ENCODE measurements at regions not wholly inside any gene's neighbourhood (a gene's known extent, or its start where the extent isn't known, plus 50 kb on each side); places are given as distances from the start of the nearest gene placed in this dataset.

DNA sequence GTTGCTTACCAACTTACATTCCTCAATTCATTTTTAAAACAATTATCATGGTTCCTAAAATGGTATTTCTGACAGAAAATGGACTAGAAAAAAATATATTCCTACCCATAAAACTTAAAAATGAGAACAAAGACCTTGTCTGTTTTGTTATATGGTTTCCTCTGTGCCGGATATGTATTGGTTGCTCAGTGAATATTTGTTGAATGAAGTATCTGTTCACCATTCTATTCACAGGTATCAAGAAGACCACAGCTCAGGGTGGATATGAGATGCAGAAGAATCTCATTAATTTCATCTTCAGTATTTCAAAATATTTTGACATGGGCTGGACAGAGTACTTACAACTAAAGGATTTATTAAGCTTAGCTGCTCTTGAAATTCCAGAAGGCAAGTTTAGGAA lies 58.1 kb downstream of the TUSC7 start:
- DNase-seq (ENCODE audit: low read depth in 2 of 2): no peak

DNA sequence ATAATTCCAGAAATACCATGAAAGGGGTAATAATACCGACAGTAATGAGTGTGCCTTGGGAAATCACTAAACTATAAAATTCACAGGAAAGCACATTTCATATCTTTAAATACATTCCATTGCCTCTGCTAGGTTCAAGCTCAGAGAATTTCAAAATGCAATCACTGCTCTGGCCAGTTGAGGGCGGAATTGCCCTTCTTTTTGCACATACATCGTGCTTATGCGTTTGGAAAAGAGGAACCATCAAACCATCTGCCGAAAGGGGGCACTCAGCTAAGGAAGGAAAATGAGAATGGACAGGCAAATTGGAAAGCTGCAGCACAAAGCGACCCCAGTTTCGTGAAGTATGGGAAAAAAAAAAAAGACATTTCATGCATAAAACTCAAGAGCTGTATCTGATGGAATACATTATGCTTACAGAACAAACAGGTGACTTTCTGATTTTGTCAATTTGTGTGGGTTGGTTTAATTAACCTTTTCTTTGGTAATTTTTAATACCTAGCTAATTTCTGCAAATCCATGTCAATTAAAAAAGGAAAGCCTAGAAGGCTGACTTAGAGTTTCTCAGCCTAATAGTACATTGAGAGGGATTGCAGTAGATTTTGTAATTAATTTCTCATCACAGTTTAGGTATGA lies 61.4 kb downstream of the TUSC7 start:
- DNase-seq (ENCODE audit: low read depth in 2 of 2): peak; percentile 80 to 88

DNA sequence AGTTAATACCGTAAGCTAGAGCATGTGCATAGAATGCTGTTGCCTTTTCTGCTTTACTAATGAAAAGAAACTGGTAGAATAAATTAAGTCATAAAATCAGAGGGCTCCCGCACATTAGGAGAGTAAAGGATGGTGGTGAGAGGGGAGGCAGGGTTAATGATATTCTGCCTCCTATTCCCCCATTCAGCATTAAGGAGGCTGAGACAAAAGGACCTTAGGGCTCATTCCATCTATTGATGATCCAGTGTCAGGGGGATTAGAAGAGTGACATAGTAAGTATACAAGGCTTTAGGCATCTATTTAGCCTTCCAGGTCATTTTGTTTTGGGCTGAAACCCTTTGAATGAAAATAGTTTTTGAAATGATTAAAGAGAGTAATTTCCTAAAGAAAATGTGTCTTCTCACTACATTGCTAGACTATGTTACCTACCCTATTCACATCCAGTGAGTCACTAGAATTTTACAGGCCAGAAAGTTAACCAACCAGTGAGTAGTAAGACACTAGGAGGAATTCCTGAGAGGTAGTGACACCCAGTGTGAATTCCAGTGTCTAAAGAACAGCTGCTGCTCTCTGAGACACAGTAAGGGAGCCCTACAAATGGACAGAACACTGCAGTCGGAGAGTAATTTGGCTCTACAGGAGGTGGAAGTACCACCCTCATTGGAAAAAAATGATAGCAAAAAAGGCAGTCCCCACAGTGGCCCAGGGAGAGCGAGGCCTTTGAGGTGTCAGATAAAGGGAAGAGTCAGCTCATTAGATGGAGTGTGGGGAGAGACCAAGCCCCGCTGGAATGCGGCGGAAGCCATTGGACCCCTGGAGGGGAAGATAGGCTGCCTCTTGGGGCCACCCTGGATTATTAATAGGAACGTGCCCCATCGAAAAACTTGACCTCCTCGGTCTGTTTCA lies 67.6 kb downstream of the TUSC7 start:
- DNase-seq (ENCODE audit: low read depth in 2 of 2): no peak

GRCh38 chr3:116785226-116785625 lies 75.6 kb downstream of the TUSC7 start:
- DNase-seq (ENCODE audit: low read depth in 2 of 2): no peak

DNA sequence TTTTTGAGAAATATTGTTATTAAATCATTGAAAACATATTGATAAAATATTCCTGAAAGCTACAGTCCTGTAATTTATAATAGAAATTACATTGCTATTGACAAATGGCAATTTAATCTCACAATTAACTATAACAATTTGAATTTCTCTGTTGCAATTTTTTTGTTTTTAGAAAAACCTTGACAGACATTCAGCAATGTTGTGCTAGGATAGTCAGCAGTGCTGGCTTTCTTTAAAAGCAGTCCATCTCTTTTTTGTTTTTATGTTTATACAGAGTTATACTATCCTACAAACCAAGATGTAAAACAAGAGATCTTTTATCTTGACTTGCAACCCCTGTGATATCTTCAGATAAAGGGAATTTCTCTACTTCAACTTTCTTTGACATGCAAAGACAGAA lies 93.1 kb downstream of the TUSC7 start:
- DNase-seq (ENCODE audit: low read depth in 2 of 2): no peak

- DNase-seq (ENCODE audit: low read depth in 2 of 2): no peak
Observed at GRCh38 chr3:116806351-116806750, 96.8 kb downstream of the TUSC7 start.

DNA sequence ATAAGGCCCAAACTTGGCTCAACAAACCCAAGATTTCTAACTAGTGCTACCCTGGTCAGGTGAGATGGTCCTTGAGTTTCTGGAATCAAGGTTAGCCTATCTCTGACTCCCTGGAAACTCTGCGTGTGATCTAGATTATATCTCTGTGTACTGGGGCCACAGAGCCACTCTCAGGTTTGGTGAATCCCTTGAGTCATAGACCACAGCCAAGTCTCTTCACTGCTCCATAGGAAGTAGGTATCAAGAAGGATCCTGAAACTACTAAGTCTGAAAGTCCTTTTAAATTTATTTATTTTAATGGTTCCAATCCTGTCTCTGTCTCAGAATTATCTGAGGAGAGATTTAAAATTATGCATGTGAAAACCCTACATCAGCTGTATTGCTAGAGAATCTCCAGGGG lies 99.1 kb downstream of the TUSC7 start:
- no peak for DNase-seq (ENCODE audit: low read depth in 2 of 2)

DNA sequence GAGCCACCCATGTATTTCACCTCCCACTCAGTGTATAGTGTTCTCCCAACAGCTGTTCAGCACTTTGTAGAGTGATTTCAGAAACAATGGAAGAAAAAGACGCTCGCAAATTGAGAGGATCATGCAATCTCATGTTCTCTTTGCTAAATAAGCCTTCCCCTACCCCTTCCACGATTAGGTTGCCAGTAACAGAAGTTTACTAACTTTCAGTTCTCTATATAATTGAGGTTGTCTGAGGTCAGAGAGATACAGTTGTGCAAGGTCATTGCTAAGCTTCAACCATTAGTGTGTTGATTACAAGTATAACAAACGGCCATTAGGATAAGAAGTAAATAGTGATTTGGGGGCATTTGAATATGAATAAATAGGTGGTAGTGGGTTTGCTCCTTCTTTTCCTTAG lies 99.6 kb downstream of the TUSC7 start:
- no peak for DNase-seq (ENCODE audit: low read depth in 2 of 2)

- DNase-seq (ENCODE audit: low read depth in 2 of 2): no peak
Observed at GRCh38 chr3:116811754-116812153, 102.2 kb downstream of the TUSC7 start.

- DNase-seq (ENCODE audit: low read depth in 2 of 2): no peak
Observed at GRCh38 chr3:116812949-116813348, 103.4 kb downstream of the TUSC7 start.

DNA sequence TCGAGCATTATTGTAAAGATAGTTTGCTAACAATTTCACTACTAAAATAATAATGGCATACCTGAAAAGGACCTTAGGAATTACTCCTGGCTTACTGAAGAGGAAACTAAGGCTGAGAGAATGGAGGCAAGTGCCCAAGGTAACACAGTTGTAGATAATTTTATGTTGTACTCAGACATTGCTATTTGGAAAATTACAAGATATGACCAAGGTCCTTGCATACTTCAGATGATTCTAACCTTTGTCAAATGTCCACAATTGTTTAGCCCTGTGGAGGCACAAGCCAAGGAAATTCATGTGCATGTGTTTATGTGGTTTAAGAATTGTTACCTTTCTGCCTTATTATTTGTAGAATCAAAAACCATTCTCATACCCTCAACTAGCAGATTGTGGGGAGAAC lies 105.7 kb downstream of the TUSC7 start:
- DNase-seq (ENCODE audit: low read depth in 2 of 2): no peak

GRCh38 chr3:116815831-116816588 lies 106.4 kb downstream of the TUSC7 start:
- DNase-seq (ENCODE audit: low read depth in 2 of 2): no peak

GRCh38 chr3:116821371-116821770 lies 111.8 kb downstream of the TUSC7 start:
- DNase-seq (ENCODE audit: low read depth in 2 of 2): no peak

DNA sequence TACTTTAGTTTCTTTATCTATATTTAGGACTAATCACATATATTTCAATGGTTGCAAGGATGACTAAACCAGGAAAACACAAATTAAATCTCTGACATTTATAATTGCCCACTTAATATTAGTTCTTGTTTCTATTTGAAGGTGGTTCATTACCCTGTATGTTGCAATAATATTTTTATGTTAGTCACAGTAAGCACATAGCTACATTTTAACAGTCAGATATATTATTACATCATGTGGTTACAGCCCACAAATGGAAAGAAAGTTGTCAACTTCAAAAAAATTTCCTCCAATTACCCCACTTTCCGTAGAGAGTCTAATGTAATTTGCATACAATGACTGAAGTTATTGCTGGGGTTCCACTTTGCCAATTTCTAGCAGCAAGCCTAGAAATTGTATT lies 114.6 kb downstream of the TUSC7 start:
- no peak for DNase-seq (ENCODE audit: low read depth in 2 of 2)

GRCh38 chr3:116833202-116833601 lies 123.6 kb downstream of the TUSC7 start:
- no peak for DNase-seq (ENCODE audit: low read depth in 2 of 2)

DNA sequence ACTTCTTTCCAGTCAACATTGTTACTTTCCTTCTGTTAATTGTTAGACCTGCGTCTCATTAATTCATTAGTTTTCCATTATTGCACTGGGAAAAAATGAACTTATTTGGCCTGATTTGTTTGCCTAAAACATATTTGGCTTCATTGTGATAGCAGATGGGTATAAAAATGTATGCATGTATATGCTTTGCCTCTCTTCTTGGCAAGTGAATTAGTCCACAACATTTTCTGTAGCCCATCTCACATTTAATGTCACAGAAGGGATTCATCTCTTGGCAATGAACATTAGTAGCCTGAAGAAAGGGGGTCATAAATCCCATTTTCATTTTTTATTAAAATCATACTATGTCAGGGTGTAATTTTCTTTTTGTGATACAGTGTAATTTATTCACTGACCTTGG lies 125.2 kb downstream of the TUSC7 start:
- no peak for DNase-seq (ENCODE audit: low read depth in 2 of 2)

- no peak for DNase-seq (ENCODE audit: low read depth in 2 of 2)
Observed at GRCh38 chr3:116835658-116836057, 126.1 kb downstream of the TUSC7 start.

DNA sequence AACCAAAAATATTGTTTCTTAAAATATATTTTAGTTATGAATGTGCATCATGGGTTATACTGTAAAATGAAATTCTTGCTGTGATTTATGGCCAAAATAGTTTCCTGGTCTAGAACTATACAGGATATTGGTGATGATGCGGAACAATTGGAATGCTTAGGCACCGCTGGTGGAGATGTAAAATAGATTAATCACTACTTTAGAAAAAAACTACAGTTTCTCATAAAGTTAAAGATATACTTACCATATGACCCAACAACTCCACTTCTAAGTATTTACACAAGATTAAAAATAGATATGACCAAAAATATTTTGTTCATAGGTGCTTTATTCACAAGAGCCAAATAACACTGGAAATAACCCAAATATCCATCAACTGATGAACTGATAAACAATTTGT lies 126.7 kb downstream of the TUSC7 start:
- no peak for DNase-seq (ENCODE audit: low read depth in 2 of 2)

GRCh38 chr3:116837483-116837882 lies 127.9 kb downstream of the TUSC7 start:
- no peak for DNase-seq (ENCODE audit: low read depth in 2 of 2)

DNA sequence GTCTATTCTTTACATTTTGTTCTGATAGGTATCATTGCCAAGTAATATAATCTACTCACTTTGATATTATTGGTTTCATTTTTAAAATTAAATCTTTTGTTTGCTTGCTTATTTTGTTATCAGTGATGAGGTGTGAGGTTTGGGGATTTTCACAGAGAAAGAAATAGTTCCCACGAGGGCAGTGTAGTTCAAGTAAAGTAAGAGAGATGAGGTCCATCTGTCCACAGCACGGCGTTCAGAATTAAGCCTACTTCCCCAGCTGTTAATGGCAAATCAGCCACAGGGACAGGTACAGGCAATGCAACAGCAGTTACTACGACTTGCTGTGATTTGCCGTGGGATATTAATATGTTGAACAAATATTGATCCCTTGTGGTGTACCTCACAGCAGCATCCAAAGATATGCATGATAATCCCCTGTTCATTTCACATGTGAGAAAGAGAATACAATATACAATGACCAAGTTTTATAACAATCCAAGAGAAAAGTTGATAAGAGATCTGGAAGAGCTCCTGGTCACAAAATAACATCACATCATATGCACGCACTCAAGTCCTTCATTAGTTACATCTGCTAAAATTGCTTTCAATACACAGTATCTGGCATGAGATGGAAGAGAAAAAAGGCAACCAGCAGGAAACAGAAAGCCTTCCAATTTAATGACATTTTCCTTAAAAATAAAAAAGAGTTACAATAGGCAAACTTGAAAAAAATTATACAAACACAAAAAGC lies 131.6 kb downstream of the TUSC7 start:
- no peak for DNase-seq (ENCODE audit: low read depth in 2 of 2)

- DNase-seq (ENCODE audit: low read depth in 2 of 2): no peak
Observed at GRCh38 chr3:116842254-116842957, 132.8 kb downstream of the TUSC7 start.

Measured in lung microvascular endothelial cell (primary cell).